HG03432 (cell line): ENCODE measurements at regions not wholly inside any gene's neighbourhood (a gene's known extent, or its start where the extent isn't known, plus 50 kb on each side); places are given as distances from the start of the nearest gene placed in this dataset.
A peak's percentile ranks its signal among the peaks of the same experiment; 100 is the strongest.
"Not testable (repeated sequence)": the region's sequence is repeated elsewhere in the genome, so short reads cannot be mapped to it uniquely, and the experiment has no call there.

Experiments
- ATAC-seq: cut with Tn5 transposase; IDR thresholded peaks from one replicate; pipeline ENCODE4 v1.9.1; 2021; ENCODE audit warnings: mild to moderate bottlenecking, moderate library complexity; ENCODE audit not compliant: unreplicated experiment

- ATAC-seq: not testable (repeated sequence)
These were observed 390.4 kb upstream of the STXBP6 start for GRCh38 chr14:25440382-25440781.

- ATAC-seq: no peak
These were observed 387.0 kb upstream of the STXBP6 start for GRCh38 chr14:25436906-25437305.

GRCh38 chr14:25436288-25436875 is 386.4 kb upstream of the STXBP6 start:
- no peak for ATAC-seq

GRCh38 chr14:25431211-25432076 is 381.5 kb upstream of the STXBP6 start:
- ATAC-seq: no peak

GRCh38 chr14:25430808-25431207 is 380.9 kb upstream of the STXBP6 start:
- ATAC-seq: no peak

- ATAC-seq: no peak
These were observed 363.1 kb upstream of the STXBP6 start for GRCh38 chr14:25412998-25413397.

GRCh38 chr14:25411781-25412757 is 362.1 kb upstream of the STXBP6 start:
- no peak for ATAC-seq

GRCh38 chr14:25406818-25407217 is 356.9 kb upstream of the STXBP6 start:
- no peak for ATAC-seq

- peak; percentile 76 for ATAC-seq
These were observed 350.8 kb upstream of the STXBP6 start for GRCh38 chr14:25400607-25401206.

- ATAC-seq: peak; percentile 64
These were observed 346.2 kb upstream of the STXBP6 start for GRCh38 chr14:25396128-25396527.

- no peak for ATAC-seq
These were observed 344.9 kb upstream of the STXBP6 start for GRCh38 chr14:25394791-25395391.

- no peak for ATAC-seq
These were observed 344.4 kb upstream of the STXBP6 start for GRCh38 chr14:25394356-25394755.

- ATAC-seq: no peak
These were observed 340.0 kb upstream of the STXBP6 start for GRCh38 chr14:25389948-25390347.

GRCh38 chr14:25381498-25381897 is 331.6 kb upstream of the STXBP6 start:
- ATAC-seq: no peak

- ATAC-seq: no peak
These were observed 325.7 kb upstream of the STXBP6 start for GRCh38 chr14:25375639-25376038.

GRCh38 chr14:25371068-25371467 is 321.1 kb upstream of the STXBP6 start:
- ATAC-seq: no peak

GRCh38 chr14:25370057-25370456 is 320.1 kb upstream of the STXBP6 start:
- ATAC-seq: not testable (repeated sequence)

- no peak for ATAC-seq
These were observed 308.4 kb upstream of the STXBP6 start for GRCh38 chr14:25358330-25358729.

GRCh38 chr14:25351269-25351668 is 301.3 kb upstream of the STXBP6 start:
- ATAC-seq: no peak

GRCh38 chr14:25350802-25351201 is 300.9 kb upstream of the STXBP6 start:
- ATAC-seq: no peak
